Omental fat pad (tissue), 3 donors: ENCODE measurements at regions not wholly inside any gene's neighbourhood (a gene's known extent, or its start where the extent isn't known, plus 50 kb on each side); places are given as distances from the start of the nearest gene placed in this dataset.

Source experiments
- ATAC-seq: fragments of 150-250 bp; one replicate; pipeline ENCODE4 v1.9.1; 2016; ENCODE audit warnings: mild to moderate bottlenecking, moderate library complexity; ENCODE audit not compliant: low FRiP score
- DNase-seq: peaks from one replicate; pipeline ENCODE4 v3.0.0-alpha.2; 2019; ENCODE audit warnings: low spot score
- TF ChIP-seq, protein P1 (sequence below), 3 donors: fragments of 450-650 bp; IDR thresholded peaks; one replicate each; pipeline ENCODE4 v1.5.1; 2016 to 2017; ENCODE audit warnings: antibody characterized with exemption in 3 of 3, mild to moderate bottlenecking in 3 of 3, moderate library complexity in 2 of 3

DNA sequence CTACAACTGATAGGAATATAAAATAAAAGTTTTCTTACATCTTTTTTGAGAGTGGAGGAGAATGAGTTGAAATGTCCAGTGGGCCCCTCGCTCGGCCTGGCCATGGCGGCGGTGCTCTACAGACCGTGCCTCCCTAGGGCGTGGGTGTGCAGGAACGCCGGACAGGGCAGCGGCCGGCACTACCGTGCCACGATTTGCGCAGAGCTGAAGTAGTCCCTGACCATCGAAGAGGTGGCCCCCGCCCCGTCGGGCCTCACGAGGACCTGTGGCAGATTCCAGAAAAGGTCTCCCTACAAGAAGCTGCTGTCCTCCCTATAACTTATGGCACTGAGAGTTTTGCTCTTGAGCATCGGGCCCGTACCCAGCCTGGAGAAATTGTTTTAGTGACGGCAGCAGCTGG, 228.9 kb upstream of the ARHGAP24 start:
- ATAC-seq (no peak), DNase-seq (no peak)
- TF ChIP-seq, protein P1, sequence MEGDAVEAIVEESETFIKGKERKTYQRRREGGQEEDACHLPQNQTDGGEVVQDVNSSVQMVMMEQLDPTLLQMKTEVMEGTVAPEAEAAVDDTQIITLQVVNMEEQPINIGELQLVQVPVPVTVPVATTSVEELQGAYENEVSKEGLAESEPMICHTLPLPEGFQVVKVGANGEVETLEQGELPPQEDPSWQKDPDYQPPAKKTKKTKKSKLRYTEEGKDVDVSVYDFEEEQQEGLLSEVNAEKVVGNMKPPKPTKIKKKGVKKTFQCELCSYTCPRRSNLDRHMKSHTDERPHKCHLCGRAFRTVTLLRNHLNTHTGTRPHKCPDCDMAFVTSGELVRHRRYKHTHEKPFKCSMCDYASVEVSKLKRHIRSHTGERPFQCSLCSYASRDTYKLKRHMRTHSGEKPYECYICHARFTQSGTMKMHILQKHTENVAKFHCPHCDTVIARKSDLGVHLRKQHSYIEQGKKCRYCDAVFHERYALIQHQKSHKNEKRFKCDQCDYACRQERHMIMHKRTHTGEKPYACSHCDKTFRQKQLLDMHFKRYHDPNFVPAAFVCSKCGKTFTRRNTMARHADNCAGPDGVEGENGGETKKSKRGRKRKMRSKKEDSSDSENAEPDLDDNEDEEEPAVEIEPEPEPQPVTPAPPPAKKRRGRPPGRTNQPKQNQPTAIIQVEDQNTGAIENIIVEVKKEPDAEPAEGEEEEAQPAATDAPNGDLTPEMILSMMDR (IDR thresholded peaks at IDR 0.05), result no peak

DNA sequence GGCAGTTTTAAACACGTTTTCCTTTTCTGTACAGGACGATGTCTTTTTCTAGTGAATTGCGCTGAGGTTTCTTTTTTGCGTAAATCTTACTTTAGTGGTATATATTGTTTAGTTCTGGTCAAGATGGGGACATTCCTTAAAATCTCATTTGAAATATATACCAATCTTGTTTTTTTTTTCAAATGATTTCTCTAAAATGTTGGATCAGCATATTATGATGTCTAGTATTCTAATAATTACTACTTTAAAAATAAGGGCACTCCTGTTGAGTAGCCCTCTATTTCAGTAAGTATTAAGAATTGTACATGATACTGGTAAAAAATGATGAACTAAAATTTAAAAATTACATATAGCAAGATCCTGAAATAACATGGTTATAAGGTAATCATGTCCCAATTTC, 224.1 kb upstream of the ARHGAP24 start:
- TF ChIP-seq, protein P1 (IDR thresholded peaks at IDR 0.05), result no peak
- no peak for ATAC-seq

DNA sequence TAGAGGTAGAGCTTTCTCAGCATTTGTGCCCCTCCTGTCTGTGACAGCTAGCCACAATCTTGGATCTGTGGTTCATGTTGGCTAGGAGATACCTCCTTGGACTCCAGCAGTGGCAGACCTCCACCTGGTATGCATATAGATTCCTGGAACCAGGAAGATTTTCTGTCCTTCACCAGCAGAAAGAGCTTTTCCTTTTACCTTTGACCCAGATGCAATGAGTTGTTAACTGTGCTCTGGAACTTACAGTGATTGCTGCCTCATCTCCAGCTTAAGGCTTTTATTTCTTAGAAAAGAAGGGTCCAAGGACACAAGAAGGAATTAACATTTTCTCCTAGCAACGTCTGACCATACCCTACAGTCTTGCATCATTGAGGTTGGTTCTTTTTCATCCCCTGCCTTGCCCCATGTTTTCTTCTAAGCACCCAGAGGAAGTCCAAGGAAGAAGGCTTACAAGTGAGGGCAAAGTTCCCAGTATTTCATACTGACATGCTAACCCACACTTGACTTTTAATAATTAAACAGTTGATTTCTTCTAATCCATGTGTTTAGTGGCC, 217.1 kb upstream of the ARHGAP24 start:
- ATAC-seq (no peak), DNase-seq (no peak)
- TF ChIP-seq, protein P1 (IDR thresholded peaks at IDR 0.05), result no peak

More for the DNA sequence above, 224.1 kb upstream of the ARHGAP24 start:
- DNase-seq, result no peak

DNA sequence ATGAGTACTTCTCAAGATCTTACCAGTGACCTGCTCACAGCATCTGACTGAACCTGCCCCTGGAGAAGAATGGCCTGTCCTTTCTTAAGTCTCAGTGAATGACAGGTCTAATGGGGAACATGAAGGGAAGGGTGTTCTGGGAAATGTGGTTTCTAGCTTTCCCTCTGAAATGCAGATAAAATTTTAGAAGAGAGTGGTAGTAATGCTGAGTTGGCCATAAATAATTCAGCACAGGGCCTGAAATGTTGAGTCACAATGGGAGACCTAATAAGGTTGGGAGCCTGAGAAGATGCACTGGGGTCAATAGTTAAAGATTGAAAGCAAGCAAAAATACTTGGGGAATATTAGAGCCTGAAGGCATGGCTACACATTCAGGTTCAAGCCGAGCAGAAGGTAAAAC, 214.9 kb upstream of the ARHGAP24 start:
- ATAC-seq (no peak), DNase-seq (no peak)
- TF ChIP-seq, protein P1 (IDR thresholded peaks at IDR 0.05), result no peak

DNA sequence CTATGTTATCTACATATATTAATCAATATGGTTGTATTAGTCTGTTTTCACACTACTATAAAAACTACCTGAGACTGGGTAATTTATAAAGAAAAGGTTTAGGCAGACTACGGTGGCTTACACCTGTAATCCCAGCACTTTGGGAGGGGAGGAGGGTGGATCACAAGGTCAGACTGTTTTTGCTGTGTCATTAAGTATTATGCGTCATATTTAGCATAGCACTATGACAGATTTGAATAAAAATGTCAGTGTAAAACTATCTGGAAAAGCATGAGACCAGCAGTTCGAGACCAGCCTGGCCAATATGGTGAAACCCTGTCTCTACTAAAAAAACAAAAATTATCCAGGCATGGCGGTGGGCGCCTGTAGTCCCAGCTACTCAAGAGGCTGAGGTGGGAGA, 209.7 kb upstream of the ARHGAP24 start:
- no peak for ATAC-seq
- TF ChIP-seq, protein P1 (IDR thresholded peaks at IDR 0.05), result no peak
- DNase-seq, result no peak

DNA sequence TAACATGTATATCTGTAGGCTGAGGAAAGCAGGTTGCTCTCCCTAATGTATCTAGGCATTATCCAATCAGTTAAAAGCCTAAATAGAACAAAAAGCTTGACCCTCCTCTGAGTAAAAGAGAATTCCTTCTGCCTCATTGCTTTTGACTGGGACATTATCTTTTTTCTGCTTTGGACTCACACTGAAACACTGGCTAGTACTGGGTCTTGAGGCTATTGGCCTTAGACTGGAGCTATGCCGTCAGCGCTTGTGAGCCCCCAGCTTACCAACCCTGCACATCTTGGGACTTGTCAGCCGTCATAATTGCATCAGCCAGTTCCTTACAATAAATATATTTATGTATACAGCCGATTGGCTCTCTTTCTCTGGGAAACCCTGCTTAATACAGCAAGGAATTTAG, 206.8 kb upstream of the ARHGAP24 start:
- TF ChIP-seq, protein P1 (IDR thresholded peaks at IDR 0.05), result no peak
- no peak for DNase-seq
- ATAC-seq, result no peak

DNA sequence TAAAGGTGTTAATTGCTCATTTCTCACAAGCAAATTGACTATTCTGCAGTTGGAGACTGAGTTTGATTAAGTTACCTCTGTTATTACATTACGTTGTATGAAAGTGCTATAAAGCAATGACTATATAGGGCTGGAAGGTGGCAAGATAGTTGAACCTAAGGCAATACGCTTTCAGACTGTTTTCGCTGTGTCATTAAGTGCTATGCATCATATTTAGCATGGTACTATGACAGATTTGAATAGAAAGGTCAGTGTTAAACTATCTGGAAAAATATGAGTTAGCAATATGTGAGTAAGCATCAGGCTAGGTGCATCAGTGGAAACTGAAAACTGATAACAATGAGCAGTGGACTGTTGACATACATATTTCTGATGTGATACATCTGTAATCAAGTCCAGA, 206.0 kb upstream of the ARHGAP24 start:
- ATAC-seq (no peak), DNase-seq (no peak)
- TF ChIP-seq, protein P1 (IDR thresholded peaks at IDR 0.05), result no peak
